GM12878 (cell line): ENCODE measurements at regions not wholly inside any gene's neighbourhood (a gene's known extent, or its start where the extent isn't known, plus 50 kb on each side); places are given as distances from the start of the nearest gene placed in this dataset.

Experiments used
- ATAC-seq: fragments of 200-7000 bp; cut with Tn5 transposase; 3 replicates; pipeline ENCODE4 v1.9.1; 2020; ENCODE audit warnings: mild to moderate bottlenecking, moderate library complexity
- BruUV-seq: library from RNA; stranded (reverse); fragments of 400-500 nt; replicated peaks from 2 replicates; lab custom pipeline; 2021; lab: Mats Ljungman, UMichigan
- CTCF ChIA-PET: fragments of 300-600 bp; sonication (Branson Sonifier 250); formaldehyde crosslinking; extraction: SDS; loops from one replicate; lab custom pipeline; 2021; ENCODE audit warnings: inconsistent platforms; lab: Yijun Ruan, JAX
- POLR2A ChIA-PET: fragments of 350-600 bp; formaldehyde crosslinking; extraction: SDS; loops from one replicate; lab custom pipeline; 2021; ENCODE audit warnings: inconsistent platforms; lab: Charles Lee
- RAD21 ChIA-PET: fragments of 300-600 bp; sonication (Branson Sonifier 250); formaldehyde crosslinking; loops from one replicate; lab custom pipeline; 2023; ENCODE audit warnings: antibody characterized with exemption; ENCODE audit not compliant: unreplicated experiment; lab: Charles Lee
- SMC1A ChIA-PET: fragments of 300-600 bp; sonication (Branson Sonifier 250); formaldehyde crosslinking; loops from one replicate; lab custom pipeline; 2023; ENCODE audit not compliant: unreplicated experiment, uncharacterized antibody; lab: Charles Lee
- DNase-seq: peaks from one replicate; pipeline ENCODE4 v3.0.0-alpha.2; 2011; ENCODE audit warnings: low read depth, low spot score
- FAIRE-seq: peaks from 3 replicates; lab custom pipeline; 2011; peaks lifted over from hg19 to GRCh38; lab: Jason Lieb, UNC
- H2AFZ ChIP-seq: 2 replicates; pipeline ENCODE4 v1.6.0; 2011; ENCODE audit warnings: low read depth, low read length, control low read depth; ENCODE audit not compliant: control insufficient read depth
- H3K27ac ChIP-seq: 2 replicates; pipeline ENCODE4 v1.5.1; 2011; ENCODE audit warnings: control low read depth; ENCODE audit not compliant: control insufficient read depth, insufficient read depth
- H3K27me3 ChIP-seq, 2 experiments: replicated peaks in 1 of 2; 2 replicates each; pipeline versions ENCODE4 v1.6.0 to v1.6.1; 2011; ENCODE audit warnings: low read length in 1 of 2; ENCODE audit not compliant: control insufficient read depth in 2 of 2, insufficient read depth in 2 of 2
- H3K36me3 ChIP-seq, 2 experiments: 2 replicates each; pipeline ENCODE4 v1.5.1; 2011; ENCODE audit warnings: low read length in 1 of 2; ENCODE audit not compliant: control insufficient read depth in 2 of 2, insufficient read depth in 2 of 2
- H3K4me1 ChIP-seq: 2 replicates; pipeline ENCODE4 v1.6.1; 2011; ENCODE audit warnings: mild to moderate bottlenecking, low read length, moderate library complexity, mixed read lengths; ENCODE audit not compliant: control insufficient read depth, insufficient read depth
- H3K4me2 ChIP-seq: 2 replicates; pipeline ENCODE4 v1.6.0; 2011; ENCODE audit warnings: control low read depth; ENCODE audit not compliant: control insufficient read depth, insufficient read depth
- H3K4me3 ChIP-seq: fragments of 200-600 bp; sonication (generic); 2 replicates; pipeline ENCODE4 v1.5.1; 2016
- H3K79me2 ChIP-seq: 2 replicates; pipeline ENCODE4 v1.6.0; 2011; ENCODE audit warnings: low read length; ENCODE audit not compliant: control insufficient read depth, insufficient read depth
- H3K9ac ChIP-seq: 2 replicates; pipeline ENCODE4 v1.8.0; 2011; ENCODE audit warnings: low read length, control low read depth, mixed read lengths; ENCODE audit not compliant: control insufficient read depth, insufficient read depth
- H3K9me3 ChIP-seq: replicated peaks from 3 replicates; pipeline ENCODE4 v1.5.1; 2011; ENCODE audit warnings: mild to moderate bottlenecking, low read length; ENCODE audit not compliant: control insufficient read depth, insufficient read depth
- H4K20me1 ChIP-seq: 2 replicates; pipeline ENCODE4 v1.6.0; 2011; ENCODE audit not compliant: control insufficient read depth, insufficient read depth
- ASH2L ChIP-seq: fragments of 300-600, 200-600 bp; sonication (generic); IDR thresholded peaks from 2 replicates; pipeline ENCODE4 v1.6.1; 2017; ENCODE audit warnings: low read depth, mild to moderate bottlenecking, borderline replicate concordance
- BHLHE40 ChIP-seq, 2 experiments: fragments of 450-650 bp in 1 of 2; IDR thresholded peaks; 2 replicates each; pipeline ENCODE4 v1.6.1; 2011 to 2017; ENCODE audit warnings: low read depth in 2 of 2, borderline replicate concordance in 1 of 2, improper control_type of control experiment in 1 of 2, low read length in 1 of 2, mild to moderate bottlenecking in 1 of 2
- CHD1 ChIP-seq: IDR thresholded peaks from 2 replicates; pipeline ENCODE4 v1.6.1; 2012; ENCODE audit warnings: low read depth, low read length, improper control_type of control experiment
- CREM ChIP-seq: IDR thresholded peaks from 2 replicates; pipeline ENCODE4 v1.6.1; 2014; ENCODE audit warnings: antibody characterized with exemption, low read depth
- EZH2 ChIP-seq: IDR thresholded peaks from 2 replicates; pipeline ENCODE4 v1.6.1; 2012; ENCODE audit warnings: low read depth, mild to moderate bottlenecking, control low read depth, inconsistent platforms, low read length, borderline replicate concordance; ENCODE audit not compliant: control insufficient read depth
- FOS ChIP-seq: IDR thresholded peaks from 3 replicates; pipeline ENCODE4 v1.6.1; 2011; ENCODE audit warnings: borderline replicate concordance; ENCODE audit not compliant: insufficient read length; ENCODE audit errors: extremely low read depth
- JUND ChIP-seq: IDR thresholded peaks from 2 replicates; pipeline ENCODE4 v1.6.1; 2012; ENCODE audit warnings: low read depth, mild to moderate bottlenecking, low read length, improper control_type of control experiment, moderate library complexity
- MTA3 ChIP-seq: IDR thresholded peaks from 2 replicates; pipeline ENCODE4 v1.6.1; 2012; ENCODE audit warnings: low read length, inconsistent platforms, borderline replicate concordance
- NFIC ChIP-seq: IDR thresholded peaks from 2 replicates; pipeline ENCODE4 v1.6.1; 2012; ENCODE audit warnings: low read depth, mild to moderate bottlenecking, inconsistent platforms, low read length, moderate library complexity
- NR2F1 ChIP-seq: fragments of 450-650 bp; conservative IDR thresholded peaks from 2 replicates; pipeline ENCODE4 v1.6.1; 2017; ENCODE audit warnings: mild to moderate bottlenecking
- PML ChIP-seq: IDR thresholded peaks from 2 replicates; pipeline ENCODE4 v1.6.1; 2012; ENCODE audit warnings: low read length, inconsistent platforms
- SIX5 ChIP-seq: IDR thresholded peaks from 2 replicates; pipeline ENCODE4 v1.6.1; 2011; ENCODE audit warnings: mild to moderate bottlenecking, low read depth, low read length, moderate library complexity; ENCODE audit not compliant: severe bottlenecking
- SMARCA5 ChIP-seq: fragments of 450-650 bp; IDR thresholded peaks from 2 replicates; pipeline ENCODE4 v1.6.1; 2017; ENCODE audit warnings: mild to moderate bottlenecking
- SREBF1 ChIP-seq: IDR thresholded peaks from 2 replicates; pipeline ENCODE4 v1.6.1; 2012; ENCODE audit warnings: mild to moderate bottlenecking, low read length
- ZSCAN29 ChIP-seq: fragments of 450-650 bp; IDR thresholded peaks from 2 replicates; pipeline ENCODE4 v1.6.1; 2017; ENCODE audit warnings: mild to moderate bottlenecking, moderate library complexity
- ZZZ3 ChIP-seq: IDR thresholded peaks from 2 replicates; pipeline ENCODE4 v1.6.1; 2011; ENCODE audit warnings: low read depth; ENCODE audit not compliant: control insufficient read depth, insufficient read length
- WGBS: methylation state at CpG from one replicate; pipeline ENCODE4 v1.1.6; 2016; ENCODE audit warnings: low lambda C conversion rate; ENCODE audit not compliant: insufficient replicate concordance, insufficient coverage; ENCODE audit errors: missing lambda C conversion rate; 5-methylcytosine and 5-hydroxymethylcytosine counted together
- in situ Hi-C: fragments of 300-500 bp; cut with MboI; formaldehyde crosslinking; loops from 9 replicates; pipeline ENCODE4 v1.14.3; 2018; ENCODE audit warnings: mixed read lengths
- intact Hi-C: fragments of 100-400 bp; cut with micrococcal nuclease; formaldehyde crosslinking; loops from one replicate; pipeline ENCODE4 v1.14.2; 2022; ENCODE audit not compliant: unreplicated experiment
- TF ChIP-seq, protein P1 (sequence below): IDR thresholded peaks from 2 replicates; pipeline ENCODE4 v1.6.1; 2012; ENCODE audit warnings: low read depth, low read length, improper control_type of control experiment
- TF ChIP-seq, protein P2 (sequence below): IDR thresholded peaks from 2 replicates; pipeline ENCODE4 v1.6.1; 2011; ENCODE audit warnings: low read depth, low read length, improper control_type of control experiment, borderline replicate concordance
- TF ChIP-seq, protein P3 (sequence below): fragments of 450-650 bp; IDR thresholded peaks from 2 replicates; pipeline ENCODE4 v1.6.1; 2018; ENCODE audit warnings: borderline replicate concordance, mild to moderate bottlenecking; ENCODE audit not compliant: partially characterized antibody

DNA sequence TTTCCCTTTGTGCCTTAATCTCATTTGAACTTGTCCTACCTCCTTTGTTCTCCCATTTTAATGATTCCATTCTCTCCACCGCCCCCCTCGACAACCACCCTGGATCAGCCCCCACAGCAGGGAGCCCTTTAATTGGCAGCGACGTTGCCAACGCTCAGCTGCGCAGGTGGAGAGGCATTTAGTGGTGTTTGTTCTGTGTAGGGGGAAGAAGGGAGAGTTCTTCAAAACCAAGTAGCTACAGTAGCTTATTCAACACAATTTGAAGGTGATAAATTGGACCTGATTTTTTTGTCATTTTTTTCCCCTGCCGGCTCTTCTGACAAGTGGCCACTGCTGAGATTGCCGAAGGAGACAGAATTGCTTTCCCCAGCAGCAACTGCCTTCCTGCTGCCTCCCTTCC lies 499.1 kb downstream of the CDK5RAP2 start (continued):
- no peak for TF ChIP-seq NR2F1
- TF ChIP-seq MTA3 = no peak
- no peak for TF ChIP-seq FOS
- no peak for TF ChIP-seq JUND
- TF ChIP-seq, protein P1, sequence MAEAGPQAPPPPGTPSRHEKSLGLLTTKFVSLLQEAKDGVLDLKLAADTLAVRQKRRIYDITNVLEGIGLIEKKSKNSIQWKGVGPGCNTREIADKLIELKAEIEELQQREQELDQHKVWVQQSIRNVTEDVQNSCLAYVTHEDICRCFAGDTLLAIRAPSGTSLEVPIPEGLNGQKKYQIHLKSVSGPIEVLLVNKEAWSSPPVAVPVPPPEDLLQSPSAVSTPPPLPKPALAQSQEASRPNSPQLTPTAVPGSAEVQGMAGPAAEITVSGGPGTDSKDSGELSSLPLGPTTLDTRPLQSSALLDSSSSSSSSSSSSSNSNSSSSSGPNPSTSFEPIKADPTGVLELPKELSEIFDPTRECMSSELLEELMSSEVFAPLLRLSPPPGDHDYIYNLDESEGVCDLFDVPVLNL = no peak
- no peak for TF ChIP-seq ASH2L
- no peak for TF ChIP-seq EZH2
- TF ChIP-seq CHD1 = no peak
- TF ChIP-seq CREM = no peak
- TF ChIP-seq, protein P2, sequence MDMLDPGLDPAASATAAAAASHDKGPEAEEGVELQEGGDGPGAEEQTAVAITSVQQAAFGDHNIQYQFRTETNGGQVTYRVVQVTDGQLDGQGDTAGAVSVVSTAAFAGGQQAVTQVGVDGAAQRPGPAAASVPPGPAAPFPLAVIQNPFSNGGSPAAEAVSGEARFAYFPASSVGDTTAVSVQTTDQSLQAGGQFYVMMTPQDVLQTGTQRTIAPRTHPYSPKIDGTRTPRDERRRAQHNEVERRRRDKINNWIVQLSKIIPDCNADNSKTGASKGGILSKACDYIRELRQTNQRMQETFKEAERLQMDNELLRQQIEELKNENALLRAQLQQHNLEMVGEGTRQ = no peak

DNA sequence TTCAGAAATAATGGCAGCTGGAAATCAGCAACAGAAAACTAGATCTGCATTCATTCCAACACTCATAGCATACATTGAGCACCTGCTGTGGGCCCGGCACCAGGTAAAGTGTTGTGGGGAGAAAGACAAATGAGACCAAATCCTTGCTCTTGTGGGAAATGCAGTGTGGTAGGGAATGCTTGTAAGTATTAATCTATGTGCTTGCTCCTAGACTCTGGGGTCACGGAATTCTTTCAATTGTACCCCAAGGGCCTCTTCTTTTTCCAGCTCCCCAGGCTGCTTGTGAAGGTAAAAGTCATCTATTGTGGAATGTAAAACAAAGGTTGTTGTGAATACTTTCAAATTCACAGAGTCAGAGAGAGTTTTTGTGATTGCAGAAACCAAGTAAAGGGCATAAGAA lies 501.9 kb downstream of the CDK5RAP2 start:
- no peak overlapping the region for H2AFZ ChIP-seq
- H3K4me3 ChIP-seq = no peak overlapping the region
- SMC1A ChIA-PET = no interaction called here
- no peaks in the 10 kb centered on the region for H3K4me1 ChIP-seq
- H3K4me2 ChIP-seq = no peak overlapping the region
- ATAC-seq (no peak), FAIRE-seq (no peak), DNase-seq (no peak)
- no TSS peak for BruUV-seq
- H3K79me2 ChIP-seq = no peaks in the 10 kb centered on the region
- no peak overlapping the region for H3K9ac ChIP-seq
- WGBS = 25% methylated on average over 2 of the region's 2 CpGs
- no peaks in the 10 kb centered on the region for H3K36me3 ChIP-seq
- CTCF ChIA-PET = no interaction called here
- H4K20me1 ChIP-seq = no peaks in the 10 kb centered on the region
- POLR2A ChIA-PET = no interaction called here
- H3K9me3 ChIP-seq = no peaks in the 10 kb centered on the region
- in situ Hi-C loops = no loop called here
- RAD21 ChIA-PET = no interaction called here
- H3K27ac ChIP-seq = no peak overlapping the region
- intact Hi-C loops = no loop called here
- no peaks in the 10 kb centered on the region; a peak in 1 of 4 replicates for H3K27me3 ChIP-seq
- no peak for TF ChIP-seq PML
- no peak for TF ChIP-seq NFIC
- TF ChIP-seq SMARCA5 = no peak
- no peak for TF ChIP-seq BHLHE40 (IDR thresholded peaks at IDR 0.05; ENCODE audit: borderline replicate concordance in 1 of 2, low read depth in 2 of 2, low read length in 1 of 2)
- no peak for TF ChIP-seq CHD1
- no peak for TF ChIP-seq ZSCAN29
- no peak for TF ChIP-seq ZZZ3
- TF ChIP-seq SIX5 = no peak
- no peak for TF ChIP-seq SREBF1
- no peak for TF ChIP-seq MTA3
- TF ChIP-seq, protein P3, sequence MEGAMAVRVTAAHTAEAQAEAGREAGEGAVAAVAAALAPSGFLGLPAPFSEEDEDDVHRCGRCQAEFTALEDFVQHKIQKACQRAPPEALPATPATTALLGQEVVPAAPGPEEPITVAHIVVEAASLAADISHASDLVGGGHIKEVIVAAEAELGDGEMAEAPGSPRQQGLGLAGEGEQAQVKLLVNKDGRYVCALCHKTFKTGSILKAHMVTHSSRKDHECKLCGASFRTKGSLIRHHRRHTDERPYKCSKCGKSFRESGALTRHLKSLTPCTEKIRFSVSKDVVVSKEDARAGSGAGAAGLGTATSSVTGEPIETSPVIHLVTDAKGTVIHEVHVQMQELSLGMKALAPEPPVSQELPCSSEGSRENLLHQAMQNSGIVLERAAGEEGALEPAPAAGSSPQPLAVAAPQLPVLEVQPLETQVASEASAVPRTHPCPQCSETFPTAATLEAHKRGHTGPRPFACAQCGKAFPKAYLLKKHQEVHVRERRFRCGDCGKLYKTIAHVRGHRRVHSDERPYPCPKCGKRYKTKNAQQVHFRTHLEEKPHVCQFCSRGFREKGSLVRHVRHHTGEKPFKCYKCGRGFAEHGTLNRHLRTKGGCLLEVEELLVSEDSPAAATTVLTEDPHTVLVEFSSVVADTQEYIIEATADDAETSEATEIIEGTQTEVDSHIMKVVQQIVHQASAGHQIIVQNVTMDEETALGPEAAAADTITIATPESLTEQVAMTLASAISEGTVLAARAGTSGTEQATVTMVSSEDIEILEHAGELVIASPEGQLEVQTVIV = no peak
